ENCODE measurements at regions not wholly inside any gene's neighbourhood (a gene's known extent, or its start where the extent isn't known, plus 50 kb on each side); places are given as distances from the start of the nearest gene placed in this dataset.

- Mint-ChIP-seq H3K4me3 (no peak overlapping the region), H3K4me1 (no peaks in the 10 kb centered on the region), H3K36me3 (no peaks in the 10 kb centered on the region), H3K9me3 (peaks cover 0 to 4% (median 3%) of the 10 kb centered on the region in 7 donors), H3K27me3 (no peaks in the 10 kb centered on the region), H3K27ac (no peak overlapping the region)
- ATAC-seq (ENCODE audit: low read depth in 2 of 2) (no peak), DNase-seq (no peak)
Observed at GRCh38 chr9:29669613-29670012, 2096.3 kb upstream of the C9orf72 start.

DNA sequence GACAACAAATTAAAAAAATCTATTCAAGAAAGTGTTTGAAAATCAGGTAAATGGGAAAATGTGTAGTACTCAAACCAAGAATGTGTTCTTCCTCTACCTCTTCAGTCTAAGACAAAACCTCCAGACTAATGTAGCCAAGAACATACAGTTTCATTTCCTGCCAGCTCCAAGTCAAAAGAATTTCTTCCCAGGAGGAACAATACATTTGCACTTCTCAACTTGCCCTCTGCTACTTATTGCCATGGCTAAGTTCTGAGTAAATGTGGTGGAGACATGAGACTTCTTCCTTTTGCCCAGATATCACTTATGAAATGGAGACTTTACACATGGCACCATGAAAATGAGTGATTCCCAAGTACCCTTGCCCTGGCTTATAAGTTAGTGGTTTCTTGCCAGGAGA lies 2112.2 kb upstream of the C9orf72 start:
- H3K27ac Mint-ChIP-seq: no peak overlapping the region

DNA sequence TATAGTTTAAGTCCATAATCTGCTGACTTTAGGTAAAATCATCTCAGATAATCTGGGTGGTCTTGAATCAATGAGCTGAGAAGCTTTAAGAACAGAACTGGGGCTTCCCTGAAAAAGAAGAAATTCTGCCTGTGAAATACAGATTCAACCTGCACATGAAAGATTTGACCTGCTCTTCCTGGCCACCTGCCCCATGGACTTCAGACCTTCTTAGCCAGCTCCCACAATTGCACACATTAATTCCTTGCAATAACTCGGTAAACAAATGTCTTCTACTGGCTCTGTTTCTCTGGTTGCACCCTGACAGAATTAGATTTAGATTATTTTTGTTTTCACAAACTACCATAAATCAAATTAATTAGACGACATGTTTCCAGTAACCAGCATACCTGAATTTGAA lies 2117.9 kb upstream of the C9orf72 start:
- DNase-seq (no peak), ATAC-seq (ENCODE audit: low read depth in 2 of 2) (no peak)
- Mint-ChIP-seq H3K27ac (no peak overlapping the region), H3K27me3 (no peaks in the 10 kb centered on the region), H3K9me3 (peaks cover 0 to 19% (median 6%) of the 10 kb centered on the region in 7 donors), H3K4me1 (no peaks in the 10 kb centered on the region), H3K36me3 (no peaks in the 10 kb centered on the region), H3K4me3 (no peak overlapping the region)

More for the DNA sequence above, 2112.2 kb upstream of the C9orf72 start:
- H3K9me3 Mint-ChIP-seq: peaks cover 0 to 10% (median 2%) of the 10 kb centered on the region in 7 donors
- H3K27me3 Mint-ChIP-seq: no peaks in the 10 kb centered on the region
- no peaks in the 10 kb centered on the region for H3K36me3 Mint-ChIP-seq
- ATAC-seq (ENCODE audit: low read depth in 2 of 2): no peak
- no peaks in the 10 kb centered on the region for H3K4me1 Mint-ChIP-seq
- H3K4me3 Mint-ChIP-seq: no peak overlapping the region
- no peak for DNase-seq

DNA sequence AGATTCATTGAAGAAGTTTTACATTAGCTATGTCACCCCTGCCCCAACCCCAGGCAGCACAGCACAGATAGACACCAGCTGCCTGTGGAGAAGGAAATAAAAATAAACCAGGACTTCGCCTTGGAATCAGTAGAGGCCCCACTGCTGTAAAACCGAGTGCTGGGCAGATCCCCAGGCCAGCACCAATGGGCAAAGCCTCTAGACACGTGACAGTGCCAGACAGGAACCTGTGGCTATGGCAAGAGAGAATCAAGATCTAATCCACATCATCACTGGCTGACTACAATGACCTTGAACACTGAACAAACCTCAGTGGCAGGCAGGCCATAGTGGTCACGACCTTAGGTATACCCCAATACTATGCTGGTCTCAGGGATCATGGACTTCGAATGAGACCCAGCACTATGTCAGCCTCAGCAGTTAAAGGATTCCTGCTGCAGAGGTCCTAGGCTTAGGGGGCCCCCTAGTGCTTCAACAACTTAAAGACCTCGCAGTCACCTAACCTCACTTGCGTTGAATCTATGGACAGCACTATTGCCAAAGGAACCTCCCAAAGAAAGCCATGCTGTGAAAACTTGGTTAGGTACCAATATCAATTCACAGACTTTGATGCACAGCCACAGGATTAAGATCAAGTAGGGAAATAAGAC lies 2118.6 kb upstream of the C9orf72 start:
- Mint-ChIP-seq H3K27me3 (no peaks in the 10 kb centered on the region), H3K9me3 (peaks cover 0 to 19% (median 6%) of the 10 kb centered on the region in 7 donors), H3K36me3 (no peaks in the 10 kb centered on the region), H3K27ac (no peak overlapping the region), H3K4me3 (no peak overlapping the region), H3K4me1 (no peaks in the 10 kb centered on the region)
- DNase-seq (no peak), ATAC-seq (ENCODE audit: low read depth in 2 of 2) (no peak)

DNA sequence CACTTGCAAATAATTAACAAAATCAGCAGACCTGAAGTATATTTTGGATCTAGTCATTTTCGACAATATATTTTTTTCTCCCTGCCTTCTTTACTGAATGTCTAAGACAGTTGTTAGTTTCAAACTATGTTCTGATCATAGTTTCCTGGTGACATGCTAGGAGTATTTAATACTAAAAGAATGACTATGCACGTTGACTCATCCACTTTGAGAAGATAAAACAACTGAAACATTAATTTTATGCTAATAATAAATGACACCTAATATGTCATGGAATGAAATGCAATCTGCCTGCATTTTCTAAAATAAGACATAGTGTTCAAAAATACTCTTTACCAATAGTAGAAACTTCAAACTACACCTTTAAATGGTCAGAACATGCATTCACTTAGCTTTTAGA lies 2123.7 kb upstream of the C9orf72 start:
- Mint-ChIP-seq H3K27me3 (no peaks in the 10 kb centered on the region), H3K9me3 (peaks cover 0 to 19% (median 4%) of the 10 kb centered on the region in 7 donors), H3K36me3 (no peaks in the 10 kb centered on the region), H3K4me1 (no peaks in the 10 kb centered on the region), H3K4me3 (no peak overlapping the region), H3K27ac (no peak overlapping the region)
- ATAC-seq (ENCODE audit: low read depth in 2 of 2) (no peak), DNase-seq (no peak)

DNA sequence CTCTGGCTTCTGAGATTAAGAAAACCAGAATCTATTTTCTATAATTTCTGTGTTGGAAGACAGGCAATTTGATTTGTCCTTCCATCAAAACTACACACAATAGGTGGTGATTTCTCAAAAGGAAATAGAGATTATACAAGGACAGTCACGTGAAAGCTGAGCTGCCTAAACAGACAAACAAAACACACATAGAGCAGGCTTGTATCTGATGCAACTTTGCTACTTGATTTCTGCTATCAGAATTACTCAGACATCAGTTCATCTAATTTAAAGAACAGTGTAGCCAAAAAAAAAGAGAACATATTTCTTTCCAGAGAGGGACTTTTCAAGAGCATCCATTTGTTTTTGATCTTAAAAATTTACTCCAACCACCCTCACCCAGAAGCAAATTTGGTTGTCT lies 2128.3 kb upstream of the C9orf72 start:
- ATAC-seq (ENCODE audit: low read depth in 2 of 2) (no peak), DNase-seq (no peak)
- Mint-ChIP-seq H3K4me1 (no peaks in the 10 kb centered on the region), H3K36me3 (no peaks in the 10 kb centered on the region), H3K27me3 (no peaks in the 10 kb centered on the region), H3K27ac (no peak overlapping the region), H3K4me3 (no peak overlapping the region), H3K9me3 (peaks cover 0 to 2% (median 0%) of the 10 kb centered on the region in 7 donors)

DNA sequence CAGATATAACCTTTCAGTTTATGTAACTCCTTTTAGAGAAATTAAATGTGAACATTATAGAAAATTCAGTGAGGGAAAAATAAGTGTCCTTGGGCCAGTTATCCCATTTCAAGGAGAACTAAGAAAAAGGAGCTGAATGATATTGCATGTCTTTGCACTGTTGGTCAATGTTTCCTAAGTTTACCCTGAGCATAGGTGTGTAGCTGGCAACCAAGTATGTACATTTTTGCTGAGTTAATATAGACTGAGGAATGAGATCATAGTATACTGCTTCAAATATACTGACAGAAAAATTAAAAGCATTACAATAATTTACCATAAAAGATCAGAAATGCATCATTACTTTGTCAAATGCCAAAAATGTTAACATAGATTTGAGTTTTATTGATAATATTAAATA lies 2128.7 kb upstream of the C9orf72 start:
- Mint-ChIP-seq H3K4me1 (no peaks in the 10 kb centered on the region), H3K4me3 (no peak overlapping the region), H3K36me3 (no peaks in the 10 kb centered on the region), H3K27ac (no peak overlapping the region), H3K27me3 (no peaks in the 10 kb centered on the region), H3K9me3 (peaks cover 0 to 2% (median 0%) of the 10 kb centered on the region in 7 donors)
- ATAC-seq (ENCODE audit: low read depth in 2 of 2): no peak
- no peak for DNase-seq

DNA sequence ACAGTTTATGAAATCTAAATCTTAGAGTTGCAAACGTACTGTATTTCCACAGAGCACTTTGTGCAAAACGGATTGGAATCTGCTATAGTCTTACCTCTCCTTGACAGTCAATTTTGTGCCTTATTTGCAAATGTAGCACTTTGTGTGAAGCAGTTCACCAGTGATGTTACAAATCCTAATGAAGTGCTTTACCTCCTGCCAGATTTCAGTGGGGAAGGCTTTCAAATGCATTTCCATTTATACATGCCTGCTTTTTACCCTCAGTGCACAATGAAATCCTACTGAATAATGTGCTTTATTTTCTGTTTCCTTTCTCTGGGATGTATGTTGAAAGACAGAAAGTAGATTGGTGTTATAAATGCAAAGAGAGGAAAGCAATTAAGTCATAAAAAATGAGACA lies 2141.6 kb upstream of the C9orf72 start:
- Mint-ChIP-seq H3K4me3 (no peak overlapping the region), H3K4me1 (no peaks in the 10 kb centered on the region), H3K36me3 (no peaks in the 10 kb centered on the region), H3K27me3 (no peaks in the 10 kb centered on the region), H3K9me3 (peaks cover 0 to 13% (median 1%) of the 10 kb centered on the region in 7 donors), H3K27ac (no peak overlapping the region)
- DNase-seq: no peak
- ATAC-seq (ENCODE audit: low read depth in 2 of 2): no peak

DNA sequence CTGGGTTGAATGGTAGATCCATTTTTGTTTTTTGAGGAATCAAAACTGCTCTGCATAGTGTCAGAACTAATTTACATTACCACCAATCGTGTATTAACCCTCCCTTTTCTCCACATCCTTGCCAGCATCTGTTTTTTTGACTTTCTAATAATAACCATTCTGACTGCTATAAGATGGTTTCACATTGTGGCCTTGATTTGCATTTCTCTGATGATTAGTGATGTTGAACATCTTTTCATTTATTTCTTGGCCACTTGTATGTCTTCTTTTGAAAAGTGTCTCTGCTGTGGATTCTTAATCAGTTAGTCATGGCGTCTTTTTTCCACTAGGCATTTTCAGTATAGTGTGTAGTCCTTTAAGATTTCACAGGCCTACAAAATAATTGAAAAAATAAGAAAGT lies 2144.3 kb upstream of the C9orf72 start:
- Mint-ChIP-seq H3K4me3 (no peak overlapping the region), H3K27me3 (no peaks in the 10 kb centered on the region), H3K27ac (no peak overlapping the region), H3K9me3 (peaks cover 0 to 13% (median 3%) of the 10 kb centered on the region in 7 donors), H3K4me1 (no peaks in the 10 kb centered on the region), H3K36me3 (no peaks in the 10 kb centered on the region)
- DNase-seq (no peak), ATAC-seq (ENCODE audit: low read depth in 2 of 2) (no peak)

DNA sequence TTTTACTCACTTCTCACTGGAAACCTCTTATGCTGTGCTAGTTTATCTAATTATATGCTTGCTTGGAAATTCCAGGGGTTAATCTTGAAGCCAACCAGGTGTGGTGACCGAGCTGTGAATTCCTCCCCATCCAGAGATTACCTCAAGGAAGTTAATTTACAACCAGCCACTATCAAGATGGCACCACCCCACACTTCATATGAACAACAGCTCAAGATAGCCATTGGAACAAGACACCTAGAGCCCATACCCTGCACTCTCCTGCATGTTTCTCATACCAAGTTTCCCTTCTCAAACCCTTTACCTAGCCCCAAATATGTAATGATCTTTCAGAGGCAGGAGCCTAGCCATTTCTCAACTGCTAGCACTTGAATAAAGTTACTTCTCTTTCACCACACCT lies 2156.9 kb upstream of the C9orf72 start:
- no peak overlapping the region for H3K4me3 Mint-ChIP-seq
- no peaks in the 10 kb centered on the region for H3K27me3 Mint-ChIP-seq
- peaks cover 0 to 7% of the 10 kb centered on the region in 2 donors for H3K36me3 Mint-ChIP-seq
- DNase-seq (no peak), ATAC-seq (ENCODE audit: low read depth in 2 of 2) (no peak)
- peaks cover 0 to 21% (median 8%) of the 10 kb centered on the region in 7 donors for H3K9me3 Mint-ChIP-seq
- H3K27ac Mint-ChIP-seq: no peak overlapping the region
- no peaks in the 10 kb centered on the region for H3K4me1 Mint-ChIP-seq

DNA sequence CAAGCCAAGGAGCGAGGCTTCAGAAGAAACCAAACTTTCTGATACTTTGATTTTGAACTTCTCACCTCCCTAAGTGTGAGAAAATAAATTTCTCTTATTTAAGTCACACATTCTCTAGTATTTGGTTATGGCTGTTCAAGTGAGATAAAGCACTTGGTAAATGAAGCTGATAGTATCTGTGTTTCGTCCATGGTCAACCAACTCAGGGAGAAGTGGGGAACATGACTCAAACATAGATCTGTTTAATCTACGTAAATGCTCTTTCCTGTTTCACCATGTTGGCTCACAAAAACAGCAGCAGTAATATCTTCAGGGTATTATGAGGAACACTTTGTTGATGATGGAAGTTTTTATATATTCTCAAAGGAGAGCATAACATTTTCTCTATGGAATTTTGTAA lies 2167.2 kb upstream of the C9orf72 start:
- Mint-ChIP-seq H3K27me3 (no peaks in the 10 kb centered on the region), H3K4me3 (no peak overlapping the region), H3K27ac (no peak overlapping the region), H3K36me3 (no peaks in the 10 kb centered on the region), H3K4me1 (no peaks in the 10 kb centered on the region), H3K9me3 (peaks cover 0 to 8% (median 6%) of the 10 kb centered on the region in 7 donors)
- ATAC-seq (ENCODE audit: low read depth in 2 of 2) (no peak), DNase-seq (no peak)

GRCh38 chr9:29741169-29741568 lies 2167.9 kb upstream of the C9orf72 start:
- no peak for ATAC-seq (ENCODE audit: low read depth in 2 of 2)
- H3K4me3 Mint-ChIP-seq: no peak overlapping the region
- no peaks in the 10 kb centered on the region for H3K27me3 Mint-ChIP-seq
- no peak for DNase-seq
- no peaks in the 10 kb centered on the region for H3K4me1 Mint-ChIP-seq
- H3K27ac Mint-ChIP-seq: no peak overlapping the region
- peaks cover 0 to 8% (median 6%) of the 10 kb centered on the region in 7 donors for H3K9me3 Mint-ChIP-seq
- H3K36me3 Mint-ChIP-seq: no peaks in the 10 kb centered on the region

DNA sequence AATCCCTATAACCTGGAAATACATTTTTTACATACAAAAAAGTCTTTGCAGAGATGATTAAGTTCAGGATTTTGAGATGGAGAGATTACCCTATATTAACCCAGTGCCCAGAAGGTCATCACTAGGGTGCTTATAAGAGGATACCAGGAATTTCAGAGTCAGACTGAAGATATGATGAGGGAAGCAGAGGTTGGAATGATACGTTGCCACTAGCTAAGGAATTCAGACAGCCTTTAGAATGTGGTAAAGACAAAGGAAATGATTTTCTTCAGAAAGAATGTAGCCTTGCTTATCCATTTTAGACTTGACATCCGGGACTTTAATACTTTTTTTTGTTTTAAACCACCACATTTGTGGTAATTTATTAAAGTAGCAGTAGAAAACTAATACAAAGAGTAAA lies 2176.8 kb upstream of the C9orf72 start:
- Mint-ChIP-seq H3K27ac (no peak overlapping the region), H3K36me3 (no peaks in the 10 kb centered on the region), H3K4me1 (no peaks in the 10 kb centered on the region), H3K9me3 (peaks cover 0 to 5% (median 0%) of the 10 kb centered on the region in 7 donors), H3K27me3 (no peaks in the 10 kb centered on the region), H3K4me3 (no peak overlapping the region)
- no peak for ATAC-seq (ENCODE audit: low read depth in 2 of 2)
- no peak for DNase-seq

GRCh38 chr9:29751226-29751625 lies 2177.9 kb upstream of the C9orf72 start:
- H3K27me3 Mint-ChIP-seq: no peaks in the 10 kb centered on the region
- H3K9me3 Mint-ChIP-seq: peaks cover 0 to 5% (median 0%) of the 10 kb centered on the region in 7 donors
- ATAC-seq (ENCODE audit: low read depth in 2 of 2) (no peak), DNase-seq (no peak)
- H3K36me3 Mint-ChIP-seq: no peaks in the 10 kb centered on the region
- H3K4me3 Mint-ChIP-seq: no peak overlapping the region
- no peaks in the 10 kb centered on the region for H3K4me1 Mint-ChIP-seq
- no peak overlapping the region for H3K27ac Mint-ChIP-seq

DNA sequence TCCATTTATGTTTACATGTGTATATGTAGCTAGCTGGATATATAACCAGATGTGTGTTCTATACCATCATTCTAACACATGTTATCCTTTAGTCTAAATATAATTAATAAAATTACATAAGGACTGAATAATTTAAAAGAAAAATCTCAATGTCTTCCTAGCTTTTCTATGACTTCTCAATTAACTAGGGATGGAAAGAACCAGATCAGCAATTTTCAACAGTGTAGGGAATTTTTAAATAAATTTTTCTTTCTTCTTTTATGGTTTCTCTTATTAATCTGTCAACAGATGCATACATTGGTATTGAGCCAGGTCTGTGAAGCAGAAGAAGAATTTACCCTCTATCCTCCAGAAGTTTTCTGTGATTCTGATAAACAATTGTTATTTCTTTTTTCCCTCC lies 2180.4 kb upstream of the C9orf72 start:
- DNase-seq (no peak), ATAC-seq (ENCODE audit: low read depth in 2 of 2) (no peak)
- H3K9me3 Mint-ChIP-seq: peaks cover 0 to 5% (median 0%) of the 10 kb centered on the region in 7 donors
- no peaks in the 10 kb centered on the region for H3K4me1 Mint-ChIP-seq
- no peaks in the 10 kb centered on the region for H3K27me3 Mint-ChIP-seq
- no peak overlapping the region for H3K4me3 Mint-ChIP-seq
- no peak overlapping the region for H3K27ac Mint-ChIP-seq
- no peaks in the 10 kb centered on the region for H3K36me3 Mint-ChIP-seq

Data from naive B cell (primary cell).